DND-41 (cell line): ENCODE measurements at regions not wholly inside any gene's neighbourhood (a gene's known extent, or its start where the extent isn't known, plus 50 kb on each side); places are given as distances from the start of the nearest gene placed in this dataset.

Source experiments
- ATAC-seq: fragments of 200-7000 bp; cut with Tn5 transposase; 3 replicates; pipeline ENCODE4 v1.9.1; 2021; ENCODE audit warnings: low read depth; ENCODE audit not compliant: insufficient read depth
- DNase-seq: peaks from one replicate; pipeline ENCODE4 v3.0.0-alpha.2; 2020
- H2AFZ ChIP-seq: 2 replicates; pipeline ENCODE4 v1.6.0; 2012; ENCODE audit warnings: low read depth, low read length
- H3K27ac ChIP-seq: 2 replicates; pipeline ENCODE4 v1.5.1; 2012; ENCODE audit warnings: low read length, inconsistent platforms
- H3K27me3 ChIP-seq: fragments of 200-600 bp; sonication (generic); 2 replicates; pipeline ENCODE4 v1.6.0; 2012; ENCODE audit warnings: low read length, mild to moderate bottlenecking, inconsistent platforms; ENCODE audit not compliant: insufficient read depth, poor library complexity
- H3K36me3 ChIP-seq: 2 replicates; pipeline ENCODE4 v1.5.1; 2012; ENCODE audit warnings: low read length, inconsistent platforms; ENCODE audit not compliant: insufficient read depth
- H3K4me1 ChIP-seq: 2 replicates; pipeline ENCODE4 v1.5.1; 2012; ENCODE audit warnings: mild to moderate bottlenecking, low read length; ENCODE audit not compliant: insufficient read depth
- H3K4me2 ChIP-seq: 2 replicates; pipeline ENCODE4 v1.6.0; 2012; ENCODE audit warnings: mild to moderate bottlenecking, moderate library complexity, low read length, inconsistent platforms; ENCODE audit not compliant: insufficient read depth
- H3K4me3 ChIP-seq, 2 experiments: fragments of 200-600 bp in 1 of 2; shearing (Covaris generic) in 1 of 2; 2 replicates each; pipeline ENCODE4 v1.5.1; 2012 to 2016; ENCODE audit warnings: inconsistent platforms in 2 of 2, low read length in 2 of 2, mild to moderate bottlenecking in 2 of 2, low read depth in 1 of 2, moderate library complexity in 1 of 2
- H3K79me2 ChIP-seq: 2 replicates; pipeline ENCODE4 v1.6.0; 2012; ENCODE audit warnings: low read length, inconsistent platforms; ENCODE audit not compliant: insufficient read depth
- H3K9ac ChIP-seq: 2 replicates; pipeline ENCODE4 v1.6.0; 2012; ENCODE audit warnings: low read depth, mild to moderate bottlenecking, inconsistent platforms, low read length, moderate library complexity
- H3K9me3 ChIP-seq: 2 replicates; pipeline ENCODE4 v1.5.1; 2012; ENCODE audit warnings: low read length, moderate library complexity, mild to moderate bottlenecking, inconsistent platforms; ENCODE audit not compliant: insufficient read depth, severe bottlenecking
- H4K20me1 ChIP-seq: 2 replicates; pipeline ENCODE4 v1.6.0; 2012; ENCODE audit warnings: low read length; ENCODE audit not compliant: insufficient read depth
- CTCF ChIP-seq: IDR thresholded peaks from 2 replicates; pipeline ENCODE4 v1.5.1; 2012; ENCODE audit warnings: borderline replicate concordance, low read length, moderate library complexity, mild to moderate bottlenecking; ENCODE audit not compliant: poor library complexity, severe bottlenecking; ENCODE audit errors: extremely low read depth
- EZH2 ChIP-seq: IDR thresholded peaks from 3 replicates; pipeline ENCODE4 v1.6.1; 2012; ENCODE audit warnings: borderline replicate concordance, low read depth, mild to moderate bottlenecking, moderate library complexity, low read length, inconsistent platforms; ENCODE audit not compliant: severe bottlenecking

- H3K9ac ChIP-seq: no peak overlapping the region
- no peak for DNase-seq
- H3K27me3 ChIP-seq: no peaks in the 10 kb centered on the region
- no peak overlapping the region for H2AFZ ChIP-seq
- no peaks in the 10 kb centered on the region for H4K20me1 ChIP-seq
- H3K9me3 ChIP-seq: no peaks in the 10 kb centered on the region
- TF ChIP-seq EZH2 (no peak), CTCF (no peak)
- H3K27ac ChIP-seq: no peak overlapping the region
- no peak overlapping the region for H3K4me2 ChIP-seq
- H3K79me2 ChIP-seq: no peaks in the 10 kb centered on the region
- H3K36me3 ChIP-seq: no peaks in the 10 kb centered on the region
- ATAC-seq: no peak
- H3K4me1 ChIP-seq: no peaks in the 10 kb centered on the region
- no peak overlapping the region for H3K4me3 ChIP-seq
These were observed 1128.1 kb upstream of the PRR20A start for GRCh38 chr13:56012644-56013043.

GRCh38 chr13:56015919-56016318 is 1124.8 kb upstream of the PRR20A start:
- Histone ChIP-seq H3K9ac (no peak overlapping the region), H2AFZ (no peak overlapping the region), H3K4me2 (no peak overlapping the region), H3K27me3 (no peaks in the 10 kb centered on the region), H3K36me3 (no peaks in the 10 kb centered on the region), H3K9me3 (no peaks in the 10 kb centered on the region), H3K4me1 (no peaks in the 10 kb centered on the region), H3K4me3 (no peak overlapping the region), H3K79me2 (no peaks in the 10 kb centered on the region), H3K27ac (no peak overlapping the region), H4K20me1 (no peaks in the 10 kb centered on the region)
- TF ChIP-seq CTCF (no peak), EZH2 (no peak)
- DNase-seq (no peak), ATAC-seq (no peak)

GRCh38 chr13:56019606-56020005 is 1121.1 kb upstream of the PRR20A start:
- no peak for TF ChIP-seq CTCF
- TF ChIP-seq EZH2: no peak
- no peaks in the 10 kb centered on the region for H4K20me1 ChIP-seq
- no peak for ATAC-seq
- no peak overlapping the region for H3K27ac ChIP-seq
- H3K79me2 ChIP-seq: no peaks in the 10 kb centered on the region
- H3K4me3 ChIP-seq: no peak overlapping the region
- H3K4me2 ChIP-seq: no peak overlapping the region
- no peaks in the 10 kb centered on the region for H3K4me1 ChIP-seq
- no peaks in the 10 kb centered on the region for H3K27me3 ChIP-seq
- no peak for DNase-seq
- H3K9me3 ChIP-seq: no peaks in the 10 kb centered on the region
- no peaks in the 10 kb centered on the region for H3K36me3 ChIP-seq
- no peak overlapping the region for H3K9ac ChIP-seq
- H2AFZ ChIP-seq: no peak overlapping the region

- Histone ChIP-seq H3K27me3 (no peaks in the 10 kb centered on the region), H2AFZ (no peak overlapping the region), H3K9ac (no peak overlapping the region), H3K4me3 (no peak overlapping the region), H4K20me1 (no peaks in the 10 kb centered on the region), H3K27ac (no peak overlapping the region), H3K4me2 (no peak overlapping the region), H3K79me2 (no peaks in the 10 kb centered on the region), H3K36me3 (no peaks in the 10 kb centered on the region), H3K9me3 (no peaks in the 10 kb centered on the region), H3K4me1 (no peaks in the 10 kb centered on the region)
- TF ChIP-seq EZH2 (no peak), CTCF (no peak)
- ATAC-seq (no peak), DNase-seq (no peak)
These were observed 1120.3 kb upstream of the PRR20A start for GRCh38 chr13:56020425-56020824.
